ENCODE measurements at regions not wholly inside any gene's neighbourhood (a gene's known extent, or its start where the extent isn't known, plus 50 kb on each side); places are given as distances from the start of the nearest gene placed in this dataset.

- no peak for TF ChIP-seq POLR2A (IDR thresholded peaks at IDR 0.05; ENCODE audit: low read depth, low read length)
- no peak for TF ChIP-seq TAF1 (IDR thresholded peaks at IDR 0.05; ENCODE audit: borderline replicate concordance, low read depth, low read length)
- TF ChIP-seq POLR2AphosphoS5 (IDR thresholded peaks at IDR 0.05; ENCODE audit: low read depth, low read length), result no peak
These were observed 766.7 kb upstream of the GHITM start for GRCh38 chr10:83372646-83373045.
